HG03378 (cell line): ENCODE measurements at regions not wholly inside any gene's neighbourhood (a gene's known extent, or its start where the extent isn't known, plus 50 kb on each side); places are given as distances from the start of the nearest gene placed in this dataset.
"Not testable (repeated sequence)": the region's sequence is repeated elsewhere in the genome, so short reads cannot be mapped to it uniquely, and the experiment has no call there.

ENCODE experiments used
- ATAC-seq: cut with Tn5 transposase; IDR thresholded peaks from one replicate; pipeline ENCODE4 v1.9.1; 2021; ENCODE audit warnings: mild to moderate bottlenecking, moderate library complexity; ENCODE audit not compliant: unreplicated experiment

DNA sequence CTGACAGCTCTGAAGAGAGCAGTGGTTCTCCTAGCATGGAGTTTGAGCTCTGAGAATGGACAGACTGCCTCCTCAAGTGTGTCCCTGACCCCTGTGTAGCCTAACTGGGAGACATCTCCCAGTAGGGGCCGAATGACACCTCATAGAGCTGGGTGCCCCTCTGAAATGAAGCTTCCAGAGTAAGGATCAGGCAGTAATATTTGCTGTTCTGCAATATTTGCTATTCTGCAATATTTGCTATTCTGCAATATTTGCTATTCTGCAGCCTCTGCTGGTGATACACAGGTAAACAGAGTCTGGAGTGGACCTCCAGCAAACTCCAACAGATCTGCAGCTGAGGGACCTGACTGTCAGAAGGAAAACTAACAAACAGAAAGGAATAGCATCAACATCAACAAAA is 105.5 kb downstream of the BUD13 start:
- not testable (repeated sequence) for ATAC-seq

DNA sequence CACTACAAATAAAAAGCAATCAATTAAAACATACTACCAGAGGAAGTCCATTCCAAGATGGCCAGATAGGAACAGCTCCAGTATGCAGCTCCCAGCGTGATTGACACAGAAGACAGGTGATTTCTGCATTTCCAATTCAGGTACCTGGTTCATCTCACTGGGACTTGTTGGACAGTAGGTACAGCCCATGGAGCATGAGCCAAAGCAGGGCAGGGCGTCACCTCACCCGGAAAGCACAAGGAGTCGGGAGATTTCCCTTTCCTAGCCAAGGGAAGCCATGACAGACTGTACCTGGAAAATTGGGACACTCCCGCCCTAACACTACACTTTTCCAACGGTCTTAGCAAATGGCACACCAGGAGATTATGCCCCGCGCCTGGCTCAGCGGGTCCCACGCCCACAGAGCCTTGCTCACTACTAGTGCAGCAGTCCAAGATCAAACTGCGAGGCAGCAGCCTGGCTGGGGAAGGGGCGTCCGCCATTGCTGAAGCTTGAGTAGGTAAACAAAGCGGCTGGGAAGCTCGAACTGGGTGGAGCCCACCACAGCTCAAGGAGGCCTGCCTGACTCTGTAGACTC is 106.0 kb downstream of the BUD13 start:
- not testable (repeated sequence) for ATAC-seq

- ATAC-seq, result no peak
These were observed 107.3 kb downstream of the BUD13 start for GRCh38 chr11:116665523-116665922.

GRCh38 chr11:116661056-116661455 is 111.7 kb downstream of the BUD13 start:
- ATAC-seq, result no peak

DNA sequence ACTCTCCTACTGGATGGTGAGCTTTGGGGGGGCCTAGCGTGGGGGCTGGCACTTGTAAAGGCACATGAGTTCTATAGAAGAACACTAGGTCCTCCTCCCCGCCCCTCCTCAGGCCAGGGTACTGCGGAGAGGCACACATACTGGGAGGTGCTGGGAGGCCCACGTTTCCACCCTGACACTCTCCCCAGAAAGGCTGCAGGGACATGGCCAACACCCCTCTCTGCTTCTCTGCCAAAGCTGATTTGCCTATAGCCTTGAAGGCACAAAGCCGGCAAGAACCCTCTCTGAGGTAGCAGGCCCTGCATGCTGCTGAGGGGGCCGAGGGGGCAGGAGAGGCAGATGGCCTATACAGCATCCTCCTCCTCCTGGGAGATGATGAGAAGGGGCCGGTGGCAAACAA is 112.8 kb downstream of the BUD13 start:
- no peak for ATAC-seq

- no peak for ATAC-seq
These were observed 113.8 kb downstream of the BUD13 start for GRCh38 chr11:116658876-116659535.

- ATAC-seq, result no peak
These were observed 114.7 kb downstream of the BUD13 start for GRCh38 chr11:116657842-116658825.

GRCh38 chr11:116656011-116656410 is 116.8 kb downstream of the BUD13 start:
- no peak for ATAC-seq

DNA sequence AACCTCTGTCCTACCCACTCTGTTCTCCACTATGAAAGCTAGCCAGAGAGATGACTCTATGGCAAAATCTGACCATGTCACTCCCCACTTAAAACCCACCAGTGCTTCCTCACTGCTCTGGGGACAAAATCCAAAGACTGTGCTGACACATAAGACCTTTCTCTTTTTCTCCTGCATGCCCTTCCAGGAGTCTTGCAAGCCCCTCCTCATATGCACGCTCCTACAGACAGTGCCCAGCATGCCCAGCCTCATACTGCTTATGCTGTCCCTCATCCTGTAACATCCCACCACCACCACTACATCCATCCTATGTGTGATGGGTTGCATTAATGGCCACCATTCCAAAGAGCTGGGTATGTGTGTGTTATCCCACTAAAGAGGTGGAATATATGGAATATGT is 118.3 kb downstream of the BUD13 start:
- no peak for ATAC-seq

DNA sequence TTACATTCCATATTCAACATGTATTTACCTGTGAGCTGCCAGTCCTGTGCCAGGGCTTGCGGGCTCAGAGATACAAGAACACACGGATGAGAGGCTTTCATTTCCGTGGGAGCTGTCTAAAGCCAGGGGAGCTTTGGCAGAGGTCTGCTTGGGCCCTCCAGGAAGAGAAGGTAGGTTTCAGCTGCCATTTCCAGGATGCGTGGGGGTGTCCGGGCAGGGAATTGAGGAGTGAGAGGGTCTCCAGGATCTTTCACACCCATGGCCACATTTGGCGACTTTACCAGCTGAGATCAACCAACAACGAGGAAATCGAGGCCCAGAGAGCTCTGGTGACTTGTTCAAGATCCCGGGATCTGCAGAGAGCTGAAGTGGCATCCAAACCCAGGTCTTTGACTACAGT is 119.6 kb downstream of the BUD13 start:
- ATAC-seq, result no peak

DNA sequence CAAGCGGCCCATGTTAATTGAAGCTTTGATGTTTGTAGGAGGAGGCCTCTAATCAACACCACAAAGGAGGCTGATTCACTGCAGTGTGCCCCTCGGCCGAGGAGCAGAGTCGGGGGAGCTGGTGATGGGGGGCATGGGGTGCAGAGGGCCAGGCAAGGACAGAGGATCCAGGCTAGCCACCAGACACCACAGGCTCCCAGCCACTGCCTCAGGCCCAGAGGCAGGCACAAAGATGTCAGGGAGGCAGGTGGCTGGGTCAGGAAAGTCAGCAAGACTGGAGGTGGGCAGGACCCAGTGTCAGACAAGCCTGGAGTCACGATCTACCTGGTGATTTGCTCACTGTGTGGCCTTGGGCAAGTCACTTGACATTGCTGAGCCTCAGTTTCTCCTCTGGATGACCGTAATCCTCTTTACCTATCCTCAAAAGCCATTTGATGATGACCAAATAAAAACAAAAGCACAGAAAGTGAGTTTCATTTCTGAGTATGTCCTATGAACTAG is 121.0 kb downstream of the BUD13 start:
- no peak for ATAC-seq

GRCh38 chr11:116651098-116651736 is 121.6 kb downstream of the BUD13 start:
- no peak for ATAC-seq

- ATAC-seq, result no peak
These were observed 122.7 kb downstream of the BUD13 start for GRCh38 chr11:116650052-116650451.

- no peak for ATAC-seq
These were observed 123.5 kb downstream of the BUD13 start for GRCh38 chr11:116649268-116649667.

DNA sequence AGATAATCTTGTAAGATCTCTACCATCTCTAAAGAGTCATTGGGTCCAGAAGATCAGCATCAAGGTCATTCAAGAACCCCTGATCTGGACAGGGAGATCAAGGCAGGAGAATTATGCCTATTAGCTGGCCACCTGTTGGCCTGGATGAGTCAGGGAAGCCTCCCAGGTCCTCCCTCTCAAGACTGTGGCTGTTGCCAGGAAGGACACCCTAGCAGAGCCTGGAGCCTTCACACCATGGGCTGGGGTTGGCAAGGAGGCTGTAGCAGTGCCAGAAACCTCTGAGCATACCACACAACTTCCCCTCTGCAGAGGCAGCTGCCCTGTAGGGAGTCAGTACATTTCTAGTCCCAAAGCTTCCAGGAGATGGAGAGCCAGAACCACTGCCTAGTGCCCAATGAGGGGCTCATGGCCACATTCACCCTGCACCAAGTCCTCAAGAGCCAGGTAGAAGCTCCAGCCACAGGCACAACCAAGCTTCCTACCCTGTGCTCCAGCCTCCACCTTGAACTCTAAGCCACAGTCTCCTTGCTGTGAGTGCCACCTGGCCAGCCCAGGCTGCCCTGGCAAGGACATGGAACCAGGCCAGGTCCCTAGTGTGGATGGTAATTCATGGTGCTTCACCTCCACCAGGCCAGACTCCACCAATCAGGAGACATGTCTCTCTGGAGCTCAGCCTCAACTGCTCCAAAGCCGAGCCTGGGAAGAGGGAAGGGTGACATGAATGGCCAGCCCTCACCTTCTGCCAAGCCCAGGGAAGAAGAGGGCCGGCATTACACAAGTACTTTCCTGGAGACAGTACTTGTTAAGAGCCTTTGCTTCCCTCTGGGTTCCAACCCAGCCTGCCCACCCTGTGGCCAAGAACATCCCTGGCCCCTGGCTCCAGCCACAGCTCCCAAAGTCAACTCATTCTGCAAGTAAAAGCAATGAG is 124.3 kb downstream of the BUD13 start:
- ATAC-seq, result no peak

DNA sequence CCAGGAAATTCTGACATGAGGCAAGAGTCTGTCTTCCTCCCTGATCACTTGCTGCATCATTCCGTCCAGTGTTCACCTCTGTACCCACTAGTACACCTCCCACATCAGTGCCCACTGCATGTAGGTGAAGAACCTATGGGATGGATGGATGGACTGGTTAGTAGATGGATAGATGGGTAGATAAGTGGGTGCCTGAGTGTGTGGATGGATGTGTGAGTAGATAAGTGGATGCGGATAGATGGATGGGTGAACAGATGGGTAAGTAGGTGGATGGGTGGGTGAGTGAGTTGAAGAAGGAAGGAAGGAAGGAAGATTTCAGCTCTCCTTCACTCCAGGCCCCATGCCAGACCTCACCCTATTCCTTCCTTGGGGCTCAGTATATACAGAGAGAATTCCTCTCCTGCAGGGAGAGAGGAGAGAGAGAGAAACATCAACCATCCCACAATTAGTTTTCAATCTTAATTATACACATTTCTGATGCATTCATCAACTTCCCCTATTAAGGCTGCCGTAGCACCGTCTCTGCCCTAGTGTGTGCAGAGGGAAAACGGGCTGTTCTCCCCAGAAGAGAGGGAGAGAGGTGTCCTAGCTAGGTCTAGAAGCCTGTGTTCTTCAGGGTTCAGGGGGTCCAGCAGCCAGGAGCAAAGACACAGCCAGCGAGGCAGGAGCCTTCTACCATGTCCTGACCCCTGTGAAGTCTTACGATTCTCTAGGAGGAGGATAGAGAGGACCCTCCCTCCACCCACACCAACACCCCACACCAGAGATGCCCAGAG is 125.3 kb downstream of the BUD13 start:
- no peak for ATAC-seq

- no peak for ATAC-seq
These were observed 126.6 kb downstream of the BUD13 start for GRCh38 chr11:116646191-116646590.

GRCh38 chr11:116644941-116645305 is 127.9 kb downstream of the BUD13 start:
- ATAC-seq, result no peak

- ATAC-seq, result no peak
These were observed 128.4 kb downstream of the BUD13 start for GRCh38 chr11:116644201-116644940.
